GM18909 (cell line): ENCODE measurements at regions not wholly inside any gene's neighbourhood (a gene's known extent, or its start where the extent isn't known, plus 50 kb on each side); places are given as distances from the start of the nearest gene placed in this dataset.

ENCODE experiments used
- ATAC-seq: cut with Tn5 transposase; IDR thresholded peaks from one replicate; pipeline ENCODE4 v1.9.1; 2021; ENCODE audit warnings: mild to moderate bottlenecking; ENCODE audit not compliant: unreplicated experiment, poor library complexity

GRCh38 chr3:162082516-162082915 lies 585.9 kb downstream of the OTOL1 start:
- ATAC-seq, result no peak

DNA sequence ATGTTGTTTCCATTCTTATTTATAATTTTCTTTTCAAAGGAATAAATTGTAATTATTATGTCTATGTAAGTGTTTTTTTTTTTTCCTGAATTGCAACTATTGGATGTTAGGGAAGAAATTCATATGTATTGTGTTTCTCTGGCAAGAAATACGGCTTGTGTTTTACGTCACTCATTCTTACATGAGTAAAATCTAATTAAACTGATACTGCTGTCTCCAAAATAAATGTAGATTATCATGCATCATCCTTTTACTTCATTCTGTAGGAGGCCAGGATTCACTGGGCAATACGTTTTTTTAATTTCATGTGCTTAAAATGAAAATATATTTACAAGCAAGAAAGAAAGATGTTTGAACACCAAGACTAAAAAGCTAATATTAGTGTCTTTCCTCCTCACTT lies 590.8 kb downstream of the OTOL1 start:
- no peak for ATAC-seq

DNA sequence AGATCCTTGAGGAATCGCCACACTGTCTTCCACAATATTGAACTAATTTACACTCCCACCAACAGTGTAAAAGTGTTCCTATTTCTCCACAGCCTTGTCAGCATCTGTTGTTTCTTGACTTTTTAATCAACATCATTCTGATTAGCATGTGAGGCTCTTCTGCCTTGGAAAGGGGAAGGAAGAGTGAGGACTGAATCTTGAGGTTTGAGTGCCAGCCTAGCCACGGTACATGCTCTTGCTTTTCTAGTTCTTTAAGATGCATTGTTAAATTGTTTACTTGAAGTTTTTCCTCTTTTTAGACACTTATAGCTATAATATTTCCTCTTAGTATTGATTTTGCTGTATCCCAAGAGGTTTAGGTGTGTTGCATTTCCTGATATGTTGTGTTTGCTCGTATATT lies 596.1 kb downstream of the OTOL1 start:
- ATAC-seq, result no peak

- ATAC-seq, result no peak
Measured at GRCh38 chr3:162094301-162094700, 597.7 kb downstream of the OTOL1 start.

GRCh38 chr3:162096874-162097273 lies 600.3 kb downstream of the OTOL1 start:
- no peak for ATAC-seq

- no peak for ATAC-seq
Measured at GRCh38 chr3:162103808-162104207, 607.2 kb downstream of the OTOL1 start.

GRCh38 chr3:162111861-162112260 lies 615.3 kb downstream of the OTOL1 start:
- ATAC-seq, result no peak

- no peak for ATAC-seq
Measured at GRCh38 chr3:162112719-162113118, 616.1 kb downstream of the OTOL1 start.

DNA sequence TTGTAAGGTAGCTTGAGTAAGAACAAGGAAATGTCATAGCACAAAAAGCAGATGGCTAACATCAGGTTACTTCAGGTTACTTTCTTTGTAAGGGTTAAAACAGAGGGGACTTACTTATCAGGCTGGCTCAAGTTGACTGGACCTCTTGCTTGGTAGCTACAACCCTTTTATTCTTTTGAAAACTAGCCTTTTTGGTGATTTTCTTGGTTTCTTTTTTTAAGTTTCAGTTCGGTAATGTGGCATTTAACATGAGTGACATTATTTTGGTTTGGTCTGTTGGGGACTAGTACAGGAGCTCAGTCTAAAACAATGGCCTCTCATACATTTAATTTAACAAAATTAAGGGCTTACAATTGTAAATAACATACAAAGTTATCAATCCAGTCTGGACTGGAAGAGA lies 621.4 kb downstream of the OTOL1 start:
- ATAC-seq, result no peak

DNA sequence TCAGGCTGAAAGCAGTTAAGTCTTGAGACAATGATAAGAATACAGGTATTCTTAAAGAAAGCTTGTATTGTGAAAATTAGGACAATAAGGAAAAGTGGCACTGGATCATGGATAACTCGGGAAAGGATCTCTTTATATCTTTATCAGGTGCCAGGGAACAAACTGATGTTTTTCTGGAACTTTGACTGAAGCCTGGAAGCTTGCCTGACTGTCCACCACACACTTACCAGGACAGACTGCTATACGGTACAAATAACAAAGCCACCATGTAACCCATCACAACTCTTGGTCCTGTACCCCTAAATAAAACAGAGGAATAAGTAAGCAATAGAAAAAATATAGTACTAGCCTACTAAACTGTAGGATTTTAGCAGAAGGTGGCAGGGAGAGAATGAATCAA lies 623.0 kb downstream of the OTOL1 start:
- no peak for ATAC-seq

- no peak for ATAC-seq
Measured at GRCh38 chr3:162122405-162122804, 625.8 kb downstream of the OTOL1 start.

- ATAC-seq, result no peak
Measured at GRCh38 chr3:162125790-162126189, 629.2 kb downstream of the OTOL1 start.

DNA sequence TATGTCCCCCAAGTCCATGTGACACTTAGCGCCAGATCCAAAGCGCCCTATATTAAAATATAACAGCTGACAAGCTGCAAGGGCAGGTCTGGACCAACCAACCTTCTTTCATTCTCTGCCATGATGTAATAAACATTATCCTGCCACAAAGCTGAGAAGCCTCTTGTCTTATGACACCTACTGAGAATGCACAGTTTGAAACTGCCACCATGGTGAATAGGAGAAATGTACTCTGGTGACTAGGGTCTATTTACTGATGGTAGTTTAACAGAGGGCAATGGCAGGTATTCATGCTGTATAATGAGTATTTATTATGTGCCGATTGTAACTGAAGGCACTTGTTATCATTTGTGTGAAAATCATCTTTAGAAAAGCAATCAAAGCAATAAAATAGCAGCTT lies 634.0 kb downstream of the OTOL1 start:
- no peak for ATAC-seq

DNA sequence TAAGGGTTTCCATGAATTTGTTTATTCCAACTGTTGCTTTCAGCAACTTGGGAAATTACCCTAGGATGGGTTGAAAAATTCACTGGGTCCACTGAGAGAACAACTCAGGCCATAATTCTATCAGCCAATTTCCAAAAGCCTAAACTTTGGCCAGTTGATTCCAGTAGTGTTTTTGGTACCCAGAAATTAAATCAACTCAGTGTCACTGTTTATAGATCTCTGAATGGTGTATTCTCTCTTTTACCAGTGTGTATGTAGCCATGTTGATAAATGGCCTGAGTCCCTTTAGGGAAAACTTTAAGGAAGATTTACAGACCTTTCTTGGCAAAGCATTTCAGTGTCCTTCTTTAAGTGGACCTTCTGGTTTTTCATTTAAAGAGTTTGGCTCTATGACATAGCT lies 636.4 kb downstream of the OTOL1 start:
- no peak for ATAC-seq

DNA sequence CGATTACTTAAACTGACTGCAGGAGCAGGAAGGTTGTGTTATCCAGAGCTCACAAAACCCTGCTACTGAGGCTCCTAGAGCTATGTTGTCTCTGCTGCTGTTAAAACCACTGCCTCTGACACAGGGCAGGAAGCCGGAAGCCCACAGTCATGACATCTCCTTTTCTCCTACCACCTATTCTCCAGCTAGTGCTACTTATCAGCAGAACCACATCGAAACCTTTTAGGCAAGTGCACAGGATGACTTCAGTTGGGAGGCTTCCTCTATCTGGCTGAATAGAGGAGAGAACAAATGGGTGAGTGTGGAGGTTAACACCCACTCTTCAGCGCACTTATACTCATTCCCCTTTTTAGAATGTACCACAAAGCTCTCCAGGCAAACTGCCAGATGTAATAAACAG lies 638.0 kb downstream of the OTOL1 start:
- peak; percentile 65 for ATAC-seq

DNA sequence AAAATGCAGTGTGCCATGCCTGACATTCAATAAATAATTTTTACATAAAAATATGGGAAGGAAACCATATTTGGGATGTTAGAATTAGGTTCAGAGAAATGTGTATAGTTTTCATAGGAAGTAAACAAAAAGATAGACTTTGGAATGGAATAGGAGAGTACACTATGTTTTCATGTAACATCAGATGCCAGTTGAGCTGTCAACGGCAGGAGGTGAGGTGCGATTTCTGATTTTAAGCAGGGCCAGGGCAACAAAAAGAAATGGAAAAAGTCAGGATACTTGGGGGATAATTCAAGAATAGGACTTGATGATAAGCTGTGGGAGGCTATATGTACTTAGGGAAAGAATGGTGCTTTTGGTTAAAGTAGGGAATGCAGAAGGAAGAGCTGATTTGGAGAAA lies 639.5 kb downstream of the OTOL1 start:
- ATAC-seq, result no peak

- ATAC-seq, result no peak
Measured at GRCh38 chr3:162138509-162138908, 641.9 kb downstream of the OTOL1 start.

GRCh38 chr3:162139841-162140240 lies 643.2 kb downstream of the OTOL1 start:
- ATAC-seq, result no peak

DNA sequence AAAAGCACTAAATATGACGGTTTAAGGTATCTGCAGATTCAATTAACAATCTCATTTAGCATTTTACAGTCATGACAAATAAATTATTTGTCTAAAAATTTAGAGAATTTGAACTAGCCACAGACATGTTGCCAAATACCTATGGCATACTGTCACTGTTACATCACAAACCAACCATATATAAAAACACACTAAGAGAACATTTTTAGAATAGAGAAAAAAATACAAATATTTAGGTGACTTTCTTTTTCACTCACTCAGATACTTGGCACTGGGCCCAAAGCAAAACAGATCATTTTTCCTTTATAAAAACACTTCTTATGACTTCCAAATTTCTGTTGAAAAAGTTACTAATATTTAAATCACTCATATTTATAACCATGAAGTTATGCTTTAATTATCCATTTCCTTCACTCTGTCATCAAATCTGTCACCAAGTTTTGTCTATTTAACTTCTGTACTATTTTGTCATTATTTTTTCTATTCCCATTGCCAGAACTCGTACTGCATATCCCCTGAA lies 644.7 kb downstream of the OTOL1 start:
- ATAC-seq, result no peak

DNA sequence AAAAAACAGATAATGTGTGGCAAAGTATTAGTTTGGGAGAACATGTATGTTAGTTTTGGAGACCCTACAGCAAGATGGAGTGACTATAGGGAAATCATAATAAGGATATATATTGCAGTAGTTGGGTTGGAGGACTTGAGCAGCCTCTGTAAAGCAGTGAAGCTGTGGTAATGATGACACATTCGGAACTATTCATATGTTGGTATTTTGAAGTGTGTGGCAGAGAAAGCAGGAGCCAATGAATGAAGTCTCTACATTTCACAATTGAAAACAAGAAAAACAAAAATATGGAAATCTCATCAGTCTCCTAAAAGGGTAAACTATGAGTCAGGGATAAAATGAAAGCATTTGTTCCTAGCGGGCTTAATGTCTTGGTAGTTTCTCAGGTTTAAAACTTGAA lies 645.9 kb downstream of the OTOL1 start:
- ATAC-seq, result no peak

DNA sequence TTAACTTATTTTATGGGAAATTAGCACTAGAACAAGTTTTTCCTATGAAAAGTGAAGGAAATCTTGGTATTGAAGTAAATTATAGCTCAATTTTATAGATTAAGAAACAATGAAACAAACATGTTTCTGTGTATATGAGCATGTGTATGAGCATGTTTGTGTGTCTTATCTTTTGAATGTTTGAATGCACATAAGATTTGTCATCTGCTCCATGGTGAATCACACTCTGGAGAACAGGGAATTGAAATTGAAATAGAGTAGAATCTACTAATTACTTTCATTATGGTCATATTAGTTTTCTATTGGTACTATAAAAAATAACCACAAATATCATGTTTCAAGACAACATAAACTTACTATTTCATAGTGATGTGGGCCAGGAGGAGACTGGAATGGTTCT lies 646.6 kb downstream of the OTOL1 start:
- no peak for ATAC-seq

- ATAC-seq, result no peak
Measured at GRCh38 chr3:162147996-162148395, 651.4 kb downstream of the OTOL1 start.

DNA sequence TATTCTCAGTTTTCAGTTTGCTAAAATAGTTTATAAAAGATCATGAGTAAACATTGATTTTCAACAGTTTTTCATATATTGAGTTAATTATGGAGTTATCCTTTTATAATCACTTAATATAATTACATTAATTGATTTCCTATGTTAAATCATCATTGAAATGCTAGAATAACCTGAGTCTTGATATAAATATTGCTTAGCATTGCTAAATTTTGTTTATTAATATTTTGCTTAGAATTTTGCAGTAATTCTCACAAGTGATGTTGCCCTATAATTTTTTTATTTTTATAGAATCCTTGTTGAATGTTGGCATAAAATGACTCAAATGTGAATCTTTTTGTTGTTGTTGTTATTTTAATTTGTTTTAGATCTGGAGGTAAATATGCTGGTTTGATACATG lies 654.2 kb downstream of the OTOL1 start:
- ATAC-seq, result no peak
